ENCODE measurements at regions not wholly inside any gene's neighbourhood (a gene's known extent, or its start where the extent isn't known, plus 50 kb on each side); places are given as distances from the start of the nearest gene placed in this dataset.
A peak's percentile ranks its signal among the peaks of the same experiment; 100 is the strongest.
"Not testable (repeated sequence)": the region's sequence is repeated elsewhere in the genome, so short reads cannot be mapped to it uniquely, and the experiment has no call there.

- H3K9me3 ChIP-seq = no peaks in the 10 kb centered on the region
- no peak overlapping the region for H3K27ac ChIP-seq
- H3K4me3 ChIP-seq = no peak overlapping the region
- DNase-seq = no peak
- intact Hi-C loops (cut with DNase I) = no loop called here
- WGBS, 2 donors = 77 to 96% methylated on average over 4 of the region's 4 CpGs
- no peaks in the 10 kb centered on the region for H3K27me3 ChIP-seq
- TF ChIP-seq POLR2A (IDR thresholded peaks at IDR 0.05) = no peak
- TF ChIP-seq CTCF (IDR thresholded peaks at IDR 0.05) = no peak
- peaks cover 0 to 19% (median 4%) of the 10 kb centered on the region in 3 donors for H3K4me1 ChIP-seq
- H3K36me3 ChIP-seq = no peaks in the 10 kb centered on the region
Observed at GRCh38 chr16:29112755-29113347, 128.0 kb downstream of the LAT start.

GRCh38 chr16:29111901-29112680 lies 127.2 kb downstream of the LAT start:
- intact Hi-C loops (cut with DNase I) = not testable (repeated sequence)

GRCh38 chr16:29111421-29111820 lies 126.6 kb downstream of the LAT start:
- intact Hi-C loops (cut with DNase I) = no loop called here
- Histone ChIP-seq H3K27ac (no peak overlapping the region), H3K9me3 (no peaks in the 10 kb centered on the region), H3K4me3 (no peak overlapping the region), H3K4me1 (peaks cover 0 to 22% (median 4%) of the 10 kb centered on the region in 3 donors), H3K36me3 (no peaks in the 10 kb centered on the region), H3K27me3 (peaks cover 0 to 6% (median 0%) of the 10 kb centered on the region in 4 donors)
- no peak for DNase-seq
- TF ChIP-seq POLR2A (IDR thresholded peaks at IDR 0.05) (no peak), CTCF (IDR thresholded peaks at IDR 0.05) (no peak)
- 87 to 94% methylated on average over 4 to 5 of the region's 5 CpGs for WGBS, 2 donors

More at GRCh38 chr16:29111901-29112680, 127.2 kb downstream of the LAT start:
- DNase-seq, H3K9me3 ChIP-seq, H3K27ac ChIP-seq, H3K36me3 ChIP-seq, H3K27me3 ChIP-seq, H3K4me3 ChIP-seq: not testable (repeated sequence)
- H3K4me1 ChIP-seq = peaks cover 0 to 23% (median 4%) of the 10 kb centered on the region in 3 donors
- WGBS, 2 donors = 62 to 72% methylated on average over 7 to 8 of the region's 8 CpGs

- H3K36me3 ChIP-seq; H3K27me3 ChIP-seq; H3K4me3 ChIP-seq; H3K4me1 ChIP-seq; intact Hi-C loops (cut with DNase I); DNase-seq; H3K9me3 ChIP-seq: not testable (repeated sequence)
- peak overlapping the region in 1 of 4 donors; percentile 26 for H3K27ac ChIP-seq
- WGBS, 2 donors = 77 to 82% methylated on average over 1 to 5 of the region's 6 CpGs
Observed at GRCh38 chr16:29108625-29109169, 123.8 kb downstream of the LAT start.

- intact Hi-C loops (cut with DNase I) = no loop called here
- Histone ChIP-seq H3K4me1 (peaks cover 0 to 4% (median 0%) of the 10 kb centered on the region in 3 donors), H3K4me3 (no peak overlapping the region), H3K27ac (no peak overlapping the region), H3K36me3 (peaks cover 0 to 10% (median 0%) of the 10 kb centered on the region in 3 donors), H3K27me3 (peaks cover 0 to 6% (median 0%) of the 10 kb centered on the region in 4 donors), H3K9me3 (no peaks in the 10 kb centered on the region)
- WGBS, 2 donors = 20 to 67% methylated on average over 7 to 10 of the region's 21 CpGs
- TF ChIP-seq POLR2A (IDR thresholded peaks at IDR 0.05) (no peak), CTCF (IDR thresholded peaks at IDR 0.05) (no peak)
- no peak for DNase-seq
Observed at GRCh38 chr16:29107299-29107698, 122.4 kb downstream of the LAT start.

GRCh38 chr16:29106259-29106908 lies 121.5 kb downstream of the LAT start:
- H3K4me1 ChIP-seq; H3K9me3 ChIP-seq; H3K27ac ChIP-seq; H3K4me3 ChIP-seq; H3K27me3 ChIP-seq; DNase-seq; intact Hi-C loops (cut with DNase I): not testable (repeated sequence)
- H3K36me3 ChIP-seq = peaks cover 0 to 11% (median 0%) of the 10 kb centered on the region in 3 donors
- WGBS, 2 donors = 100% methylated on average over 1 of the region's 8 CpGs; no CpG with 5 or more reads in 1 of the 2 donors

GRCh38 chr16:29104600-29104999 lies 119.7 kb downstream of the LAT start:
- 48 to 61% methylated on average over 2 of the region's 4 CpGs for WGBS, 2 donors
- H3K4me1 ChIP-seq; intact Hi-C loops (cut with DNase I); H3K27me3 ChIP-seq; H3K9me3 ChIP-seq; H3K27ac ChIP-seq; H3K4me3 ChIP-seq; DNase-seq: not testable (repeated sequence)
- H3K36me3 ChIP-seq = peaks cover 0 to 11% (median 0%) of the 10 kb centered on the region in 3 donors

GRCh38 chr16:29097965-29098364 lies 113.1 kb downstream of the LAT start:
- H3K36me3 ChIP-seq; DNase-seq; H3K9me3 ChIP-seq; H3K4me3 ChIP-seq; H3K4me1 ChIP-seq; intact Hi-C loops (cut with DNase I); H3K27ac ChIP-seq; H3K27me3 ChIP-seq: not testable (repeated sequence)
- 60% methylated on average over 1 of the region's 3 CpGs; no CpG with 5 or more reads in 1 of the 2 donors for WGBS, 2 donors

Data from esophagus squamous epithelium (tissue), 5 donors.